NCI-H2196 (cell line): ENCODE measurements at regions not wholly inside any gene's neighbourhood (a gene's known extent, or its start where the extent isn't known, plus 50 kb on each side); places are given as distances from the start of the nearest gene placed in this dataset.

Source experiments
- DNase-seq: peaks from one replicate; lab custom pipeline; 2025; ENCODE audit not compliant: unreplicated experiment; lab: John Stamatoyannopoulos, UW

- DNase-seq: no peak
Measured at GRCh38 chr5:21694567-21694966, 1158.6 kb downstream of the CDH12 start.

GRCh38 chr5:21693591-21693990 is 1159.6 kb downstream of the CDH12 start:
- DNase-seq: no peak

GRCh38 chr5:21689587-21689986 is 1163.6 kb downstream of the CDH12 start:
- no peak for DNase-seq

DNA sequence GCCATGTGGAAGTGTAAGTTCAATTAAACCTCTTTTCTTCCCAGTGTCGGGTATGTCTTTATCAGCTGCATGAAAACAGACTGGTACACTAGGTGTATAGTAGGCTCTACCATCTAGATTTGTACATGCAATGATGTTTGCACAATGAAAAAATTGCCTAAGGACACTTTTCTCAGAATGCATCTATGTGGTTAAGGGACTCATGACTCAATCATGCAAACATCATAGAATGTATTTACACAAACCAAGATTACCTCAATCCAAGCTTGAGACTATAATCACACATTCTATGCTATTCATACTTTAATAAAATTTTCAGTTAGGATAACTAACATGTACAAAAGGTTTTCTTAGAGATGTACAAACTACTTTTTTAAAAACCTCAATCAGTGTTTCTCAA is 1164.5 kb downstream of the CDH12 start:
- no peak for DNase-seq

- DNase-seq: no peak
Measured at GRCh38 chr5:21687621-21688020, 1165.5 kb downstream of the CDH12 start.

- no peak for DNase-seq
Measured at GRCh38 chr5:21686706-21687105, 1166.4 kb downstream of the CDH12 start.

- no peak for DNase-seq
Measured at GRCh38 chr5:21685522-21685921, 1167.6 kb downstream of the CDH12 start.

DNA sequence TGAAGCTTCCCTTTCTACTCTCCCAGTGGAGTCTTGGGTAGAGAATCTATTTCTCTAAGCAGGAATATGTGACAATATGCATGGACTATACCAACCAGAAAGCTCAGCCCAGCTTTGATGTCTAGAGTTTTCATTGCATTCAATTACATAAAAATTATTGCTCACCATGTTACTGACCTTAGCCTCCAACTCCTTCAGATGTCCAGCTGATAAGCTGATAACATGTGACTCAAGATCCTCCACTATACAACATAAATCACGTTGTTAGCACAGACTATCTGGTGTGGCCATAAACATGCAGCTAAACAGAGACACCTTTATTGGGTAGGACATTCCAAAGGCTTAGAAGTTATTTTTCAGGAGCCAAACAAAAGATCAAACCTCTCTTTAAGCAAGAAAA is 1168.2 kb downstream of the CDH12 start:
- DNase-seq: no peak

DNA sequence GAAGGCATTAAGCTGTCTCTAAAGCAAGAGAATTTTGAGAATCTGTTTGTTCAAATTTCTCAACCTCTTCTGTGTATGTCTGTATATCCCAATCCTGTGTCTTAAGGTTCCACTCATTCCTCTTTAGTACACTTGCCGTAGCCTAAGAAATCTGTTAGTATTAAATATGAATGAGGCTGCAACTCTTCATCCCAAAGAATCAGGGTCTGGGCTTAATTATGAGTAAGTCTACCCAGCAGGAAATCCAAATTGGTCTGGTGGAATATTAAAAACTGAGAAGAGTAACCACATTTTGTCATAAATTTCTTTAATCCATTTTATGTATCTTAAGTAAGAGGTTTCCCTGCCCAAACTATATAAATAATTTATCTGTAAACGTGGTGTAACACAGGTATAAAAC is 1171.2 kb downstream of the CDH12 start:
- no peak for DNase-seq

DNA sequence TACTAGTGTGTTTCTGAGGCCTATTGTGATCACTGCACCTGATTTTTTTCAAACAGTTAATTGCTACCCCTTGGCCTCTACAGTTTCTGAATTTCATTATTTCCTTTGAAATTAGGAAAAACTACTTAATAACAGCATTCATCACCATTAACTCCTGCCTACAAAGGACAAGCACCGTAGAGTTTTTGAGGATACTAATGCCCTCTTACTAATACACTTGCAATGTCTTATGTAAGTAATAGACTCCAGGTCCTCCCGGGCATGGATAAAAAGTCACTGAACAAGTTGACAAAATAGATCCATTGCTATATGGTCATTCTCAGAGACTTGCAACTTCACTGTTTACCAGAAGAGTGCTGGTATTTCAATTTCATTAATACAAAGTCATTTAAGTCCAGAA is 1172.5 kb downstream of the CDH12 start:
- DNase-seq: no peak

GRCh38 chr5:21680196-21680595 is 1172.9 kb downstream of the CDH12 start:
- no peak for DNase-seq

DNA sequence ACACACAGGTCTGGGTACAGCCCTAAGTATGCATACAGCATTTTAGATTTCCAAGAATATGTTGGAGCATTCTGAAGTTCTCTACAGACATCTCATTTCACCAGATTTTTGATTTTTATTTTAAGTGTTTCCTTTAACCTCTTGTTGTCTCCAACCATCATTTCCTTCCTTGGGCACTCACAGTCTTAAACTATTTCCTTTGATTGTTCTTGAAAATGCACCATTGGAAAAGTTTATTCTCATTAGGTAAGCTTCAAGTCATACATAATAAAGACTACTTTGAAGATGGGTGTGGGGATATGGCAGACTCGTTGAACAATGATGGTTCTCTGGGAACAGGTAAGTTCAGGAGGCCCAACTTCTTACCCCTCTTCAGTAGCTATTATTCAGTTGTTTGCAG is 1174.6 kb downstream of the CDH12 start:
- DNase-seq: no peak

DNA sequence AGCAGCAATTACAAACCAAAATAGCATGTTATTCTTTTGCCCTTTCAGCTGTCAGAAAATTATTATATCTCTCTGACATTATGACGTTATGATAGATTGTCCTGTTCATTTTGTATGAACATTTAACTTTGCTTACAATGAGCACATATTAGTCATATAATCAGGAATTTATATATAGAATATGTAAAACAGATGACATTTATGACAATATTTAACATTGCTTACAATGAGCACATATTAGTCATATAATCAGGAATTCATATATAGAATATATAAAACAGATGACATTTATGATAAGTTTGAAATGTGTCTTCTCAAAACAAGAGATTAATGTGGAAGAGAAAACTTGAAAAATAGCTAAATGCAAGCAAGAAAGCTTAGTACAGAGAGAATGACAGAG is 1180.2 kb downstream of the CDH12 start:
- DNase-seq: no peak

- no peak for DNase-seq
Measured at GRCh38 chr5:21672360-21672759, 1180.8 kb downstream of the CDH12 start.

- no peak for DNase-seq
Measured at GRCh38 chr5:21665524-21665923, 1187.6 kb downstream of the CDH12 start.

DNA sequence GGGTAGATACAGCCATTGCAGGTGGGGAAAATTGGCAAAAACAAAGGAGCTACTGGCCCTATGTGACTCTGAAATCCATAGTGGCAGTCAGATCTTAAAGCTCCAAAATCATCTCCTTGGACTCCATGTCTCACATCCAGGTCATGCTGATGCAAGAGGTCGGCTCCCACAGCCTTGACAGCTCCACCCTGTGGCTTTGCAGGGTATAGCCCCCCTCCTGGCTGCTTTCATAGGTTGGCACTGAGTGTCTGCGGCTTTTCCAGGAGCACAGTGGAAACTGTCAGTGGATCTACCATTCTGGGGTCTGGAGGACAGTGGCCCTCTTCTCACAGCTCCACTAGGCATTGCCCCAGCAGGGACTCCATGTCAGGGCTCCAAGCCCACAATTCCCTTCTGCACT is 1190.1 kb downstream of the CDH12 start:
- DNase-seq: no peak

DNA sequence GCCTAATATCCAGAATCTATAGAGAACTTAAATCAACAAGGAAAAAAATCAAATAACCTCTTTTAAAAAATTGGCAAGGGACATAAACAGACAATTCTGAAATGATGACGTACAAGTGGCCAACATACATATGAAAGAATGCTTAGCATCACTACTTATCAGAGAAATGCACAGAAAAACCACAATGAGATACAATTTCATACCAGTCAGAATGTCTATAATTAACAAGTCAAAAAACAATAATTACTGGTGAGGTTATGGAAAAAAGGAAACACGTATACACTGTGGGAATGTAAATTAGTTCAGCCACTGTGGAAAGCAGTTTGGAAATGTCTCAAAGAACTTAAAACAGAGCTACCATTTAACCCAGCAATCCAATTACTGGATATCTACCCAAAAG is 1192.0 kb downstream of the CDH12 start:
- DNase-seq: no peak

GRCh38 chr5:21654556-21654955 is 1198.6 kb downstream of the CDH12 start:
- no peak for DNase-seq

- no peak for DNase-seq
Measured at GRCh38 chr5:21649969-21650368, 1203.2 kb downstream of the CDH12 start.

GRCh38 chr5:21646469-21646868 is 1206.7 kb downstream of the CDH12 start:
- DNase-seq: no peak

- no peak for DNase-seq
Measured at GRCh38 chr5:21644032-21644431, 1209.1 kb downstream of the CDH12 start.

- no peak for DNase-seq
Measured at GRCh38 chr5:21642312-21642711, 1210.8 kb downstream of the CDH12 start.

GRCh38 chr5:21623831-21624230 is 1229.3 kb downstream of the CDH12 start:
- no peak for DNase-seq

DNA sequence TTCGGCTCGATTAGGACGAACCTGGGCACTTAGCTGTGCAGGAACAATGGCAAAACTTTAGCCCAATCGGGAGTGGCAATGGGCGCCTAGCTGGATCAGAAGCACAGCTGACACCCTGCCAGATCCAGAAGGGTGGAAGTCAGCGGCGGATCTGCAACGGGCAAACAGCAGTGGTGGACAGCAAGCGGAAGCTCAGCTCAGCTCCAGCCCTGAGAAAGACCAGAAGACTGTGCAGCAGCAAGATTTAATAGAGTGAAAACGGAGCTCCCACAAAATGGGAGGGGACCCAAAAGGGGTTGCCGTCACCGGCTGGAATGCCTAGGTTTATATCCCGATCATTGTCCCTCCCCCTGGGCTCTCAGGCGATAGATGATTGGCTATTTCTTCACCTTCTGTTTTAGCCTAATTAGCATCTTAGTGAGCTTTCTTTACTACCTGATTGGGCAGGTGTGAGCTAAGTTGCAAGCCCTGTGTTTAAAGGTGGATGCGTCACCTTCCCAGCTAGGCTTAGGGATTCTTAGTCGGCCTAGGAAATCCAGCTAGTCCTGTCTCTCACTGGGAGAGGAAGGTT is 1237.9 kb downstream of the CDH12 start:
- DNase-seq: no peak
